Activated T-helper 1 cell treated with Interleukin-2 at 50 U/mL for 16 hours (primary cell): ENCODE measurements at regions not wholly inside any gene's neighbourhood (a gene's known extent, or its start where the extent isn't known, plus 50 kb on each side); places are given as distances from the start of the nearest gene placed in this dataset.

Source experiments
- DNase-seq: peaks from one replicate; pipeline ENCODE4 v3.0.0-alpha.2; 2020; ENCODE audit warnings: low read depth

- DNase-seq: no peak
Observed at GRCh38 chr11:112859787-112860186, 101.4 kb upstream of the NCAM1 start.

- no peak for DNase-seq
Observed at GRCh38 chr11:112861356-112861755, 99.9 kb upstream of the NCAM1 start.

GRCh38 chr11:112863305-112863704 is 97.9 kb upstream of the NCAM1 start:
- no peak for DNase-seq

- DNase-seq: no peak
Observed at GRCh38 chr11:112864672-112865071, 96.5 kb upstream of the NCAM1 start.

DNA sequence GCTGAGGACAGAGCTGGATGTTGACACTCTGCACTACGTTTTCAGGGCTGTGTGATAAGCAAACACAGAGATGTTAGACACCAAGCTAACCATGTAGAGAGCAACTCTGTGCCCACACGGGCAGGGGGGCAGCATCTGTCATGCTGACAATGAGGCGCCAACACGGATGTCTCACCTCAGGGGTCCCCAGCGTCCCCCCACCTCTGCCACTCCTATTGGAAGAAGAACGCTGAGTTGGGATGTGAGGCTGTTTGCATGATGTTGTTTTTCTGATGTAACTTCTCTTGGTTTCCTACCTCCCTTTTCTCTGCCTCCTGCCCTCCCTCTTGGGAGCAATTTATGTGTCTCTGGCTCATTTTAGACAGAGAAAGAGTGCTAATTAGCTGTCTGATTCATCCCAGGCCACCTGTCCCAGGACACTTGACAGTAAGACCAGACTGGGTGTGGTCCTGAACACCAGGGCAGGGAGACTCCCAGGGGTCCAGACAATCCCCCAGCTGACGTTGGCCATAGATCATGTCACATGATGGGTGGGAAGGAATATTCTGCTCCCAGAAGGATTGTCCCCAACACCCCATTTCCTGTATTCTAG is 89.2 kb upstream of the NCAM1 start:
- no peak for DNase-seq

- DNase-seq: no peak
Observed at GRCh38 chr11:112874980-112875379, 86.2 kb upstream of the NCAM1 start.

DNA sequence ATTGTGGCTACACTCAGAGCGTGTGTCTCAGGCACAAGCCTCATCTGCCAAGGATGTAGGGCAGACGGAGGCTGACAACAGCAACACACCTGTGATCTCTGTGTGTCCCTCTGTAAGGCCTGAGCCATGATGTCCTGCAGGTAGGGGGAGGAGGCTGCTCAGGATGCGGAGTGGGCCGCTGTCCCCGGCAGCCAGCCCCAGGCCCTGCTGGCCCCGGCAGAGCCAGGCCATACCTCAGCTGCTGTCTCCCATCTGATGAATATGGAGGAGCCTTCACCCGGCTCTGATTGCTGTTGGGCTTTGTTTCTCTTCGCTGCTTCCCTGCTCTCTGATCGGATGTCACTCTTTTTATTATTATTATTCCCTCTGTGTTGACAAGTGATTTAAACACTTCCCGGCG is 83.6 kb upstream of the NCAM1 start:
- DNase-seq: no peak

DNA sequence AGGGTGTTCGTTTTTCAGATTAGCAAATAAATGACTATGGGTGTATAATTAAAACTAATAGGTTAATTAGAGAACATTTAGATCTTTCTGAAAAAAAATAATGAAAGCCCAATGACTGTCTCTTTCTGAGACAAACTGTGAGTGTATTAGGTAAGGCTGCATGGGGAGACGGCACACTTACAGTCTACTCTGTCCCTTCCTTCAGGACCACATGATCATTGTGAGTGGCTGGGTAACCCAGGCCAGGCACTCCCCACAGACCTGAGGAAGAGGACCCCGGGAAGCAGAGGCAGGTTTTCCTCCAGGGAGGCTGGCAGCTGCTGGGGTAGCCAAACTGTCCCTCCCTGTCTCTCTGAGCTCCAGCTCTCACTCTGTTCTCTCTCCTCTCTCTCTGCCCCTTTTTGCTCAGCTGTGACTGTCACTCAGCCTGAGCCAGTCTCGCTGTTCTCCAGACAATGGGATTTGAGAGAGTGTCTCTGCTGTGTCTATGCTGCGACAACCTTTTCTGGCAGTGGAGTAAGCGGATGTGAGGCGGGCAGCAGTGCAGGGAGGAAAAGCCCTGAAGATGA is 83.1 kb upstream of the NCAM1 start:
- no peak for DNase-seq

GRCh38 chr11:112880495-112880894 is 80.7 kb upstream of the NCAM1 start:
- no peak for DNase-seq

DNA sequence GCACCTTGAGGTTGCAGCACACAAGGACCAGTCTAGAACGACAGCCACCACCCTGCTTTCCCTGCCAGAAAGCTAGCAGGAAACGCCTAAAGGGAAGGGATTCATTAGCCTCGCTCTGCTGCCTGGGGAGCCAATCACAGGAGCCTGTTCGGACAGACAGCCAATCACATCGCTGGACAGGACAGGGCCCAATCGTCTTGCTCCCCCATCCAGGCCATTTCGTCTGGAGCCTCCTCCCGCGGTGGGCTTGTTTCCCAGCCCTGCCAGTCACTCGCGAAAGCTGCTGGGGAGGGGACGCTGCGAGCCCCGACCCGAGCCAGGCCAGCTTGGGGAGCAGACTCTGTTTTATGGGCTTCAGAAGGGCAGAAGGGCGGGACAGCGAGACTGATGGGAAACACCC is 79.8 kb upstream of the NCAM1 start:
- DNase-seq: no peak

- DNase-seq: no peak
Observed at GRCh38 chr11:112882494-112883381, 78.5 kb upstream of the NCAM1 start.

DNA sequence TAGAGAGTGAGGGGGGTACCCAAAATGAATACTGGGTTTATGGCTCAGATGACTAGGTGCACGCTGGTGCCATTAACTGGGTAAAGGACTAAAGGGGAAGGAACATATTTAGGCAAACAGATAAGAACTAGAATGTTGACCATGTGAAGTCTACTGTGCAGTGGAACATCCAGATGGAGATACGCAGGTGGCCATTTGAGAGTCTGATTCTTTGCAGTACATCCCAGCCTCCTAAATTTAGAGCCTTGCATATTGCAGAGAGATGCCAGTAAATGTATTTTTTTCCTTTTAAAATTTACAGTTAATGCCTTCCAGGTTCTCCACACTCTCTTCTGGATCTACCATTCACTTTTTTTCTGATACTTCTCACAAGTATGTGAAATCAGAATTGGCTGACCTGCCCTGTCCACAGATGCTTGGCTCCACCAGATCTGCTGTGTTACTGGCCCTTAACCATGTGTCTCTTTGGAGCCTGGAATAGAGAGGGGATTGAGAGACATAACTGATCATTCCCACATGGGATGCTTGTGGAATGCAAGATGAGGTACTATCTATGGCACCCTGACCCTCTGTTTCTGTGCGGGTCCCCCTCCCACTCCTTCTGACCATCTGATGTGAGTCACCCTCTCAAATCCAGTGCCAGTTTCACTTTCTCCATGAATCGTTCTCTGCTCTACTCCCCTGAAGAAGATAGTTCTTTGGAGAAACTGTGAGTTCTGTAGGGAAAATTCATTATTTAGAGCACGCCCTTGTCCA is 77.0 kb upstream of the NCAM1 start:
- DNase-seq: no peak

DNA sequence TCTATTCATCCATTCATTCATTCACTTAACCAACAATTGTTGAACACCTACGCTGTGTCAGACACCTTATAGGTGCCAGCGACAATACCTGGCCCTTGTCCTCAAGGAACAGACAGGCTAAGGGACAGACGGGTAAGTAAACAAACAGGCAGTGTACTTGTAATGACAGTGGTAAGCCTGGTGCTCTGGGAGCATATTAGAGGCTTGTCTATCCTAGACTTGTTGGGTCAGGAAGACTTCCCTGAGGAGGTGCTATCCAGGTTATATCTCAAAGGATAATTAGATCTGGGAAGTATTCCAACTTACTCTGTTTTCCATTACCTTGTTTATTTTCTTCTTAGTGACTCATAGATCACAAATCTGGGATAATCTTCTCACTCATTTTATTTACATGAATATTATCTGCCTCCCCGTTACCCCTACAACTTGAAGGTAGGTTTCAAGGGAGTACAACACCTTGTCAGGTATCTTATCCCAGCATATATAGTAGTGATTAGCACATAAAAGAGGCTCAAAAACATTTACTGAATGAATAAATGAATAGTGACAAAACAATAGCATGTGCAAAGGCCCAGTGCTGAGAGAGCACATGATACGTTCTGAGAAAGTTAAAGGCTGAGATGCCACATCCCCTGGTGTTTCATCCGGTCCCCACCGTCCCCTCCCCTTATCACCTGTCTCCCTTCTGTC is 75.3 kb upstream of the NCAM1 start:
- DNase-seq: no peak

DNA sequence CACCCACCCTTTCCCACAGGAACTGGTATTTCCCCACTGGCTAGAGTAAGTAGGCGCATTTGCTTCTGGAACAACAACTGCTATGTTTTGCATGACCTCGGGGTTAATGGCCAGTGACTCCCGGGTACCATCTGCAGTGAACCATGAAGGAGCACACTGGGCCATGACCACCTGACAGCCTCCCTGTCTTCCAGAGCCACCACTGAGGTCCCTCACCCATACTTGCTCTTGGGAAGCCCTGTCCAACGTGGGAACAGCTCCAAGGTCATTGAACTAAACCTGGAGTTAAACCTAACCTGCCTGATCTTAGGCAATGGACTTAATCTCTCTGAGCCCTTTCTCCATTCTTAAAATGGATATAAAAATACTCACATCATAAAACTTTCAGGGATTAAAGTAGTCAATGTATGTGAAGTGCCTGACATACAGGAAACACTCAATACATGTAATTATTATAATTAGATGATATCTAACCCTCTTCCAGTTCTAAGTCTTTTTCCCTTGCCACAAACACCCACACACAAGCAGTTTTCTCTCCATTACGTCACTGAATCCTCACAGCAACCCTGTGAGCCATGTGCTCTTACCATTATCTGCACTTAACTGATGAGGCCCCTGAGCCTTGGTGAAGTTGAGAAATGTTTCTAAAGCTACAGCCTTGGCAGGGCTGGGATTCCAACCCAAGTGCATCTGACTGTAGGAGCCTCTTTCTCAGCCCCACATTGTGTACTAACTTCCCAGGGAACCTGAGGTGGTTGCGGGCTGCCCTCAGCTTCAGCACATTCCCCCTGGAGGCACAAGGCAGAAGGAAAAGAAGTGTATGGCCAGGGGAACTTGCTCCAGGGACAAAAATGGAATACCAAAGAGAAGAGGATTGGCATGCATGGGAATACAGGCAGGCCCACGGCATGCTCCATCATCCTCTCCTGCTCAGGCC is 74.5 kb upstream of the NCAM1 start:
- DNase-seq: no peak

- DNase-seq: no peak
Observed at GRCh38 chr11:112889446-112889845, 71.8 kb upstream of the NCAM1 start.

- DNase-seq: no peak
Observed at GRCh38 chr11:112899235-112900006, 61.8 kb upstream of the NCAM1 start.

- DNase-seq: no peak
Observed at GRCh38 chr11:112901924-112902323, 59.3 kb upstream of the NCAM1 start.

GRCh38 chr11:112902361-112903011 is 58.7 kb upstream of the NCAM1 start:
- no peak for DNase-seq

DNA sequence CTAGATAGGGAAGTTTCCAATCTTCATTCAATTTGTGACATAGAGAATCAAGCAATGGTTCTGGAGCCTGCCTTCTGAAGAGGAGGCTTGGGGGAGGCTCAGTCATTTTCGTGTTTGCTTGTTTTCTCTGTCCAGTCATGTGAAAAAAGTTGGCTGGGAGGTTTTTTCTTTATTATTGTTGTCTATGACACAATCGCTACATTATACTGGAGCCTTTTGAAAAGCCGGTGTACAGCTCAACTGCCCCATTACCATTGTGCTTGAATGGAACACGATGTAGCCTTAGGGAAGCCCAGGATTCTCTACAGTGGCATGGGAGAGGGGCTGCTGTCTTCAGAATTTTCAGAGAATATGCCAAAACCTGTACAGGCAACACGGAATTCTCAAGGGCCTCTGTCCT is 57.9 kb upstream of the NCAM1 start:
- DNase-seq: no peak

- no peak for DNase-seq
Observed at GRCh38 chr11:112911124-112911523, 50.1 kb upstream of the NCAM1 start.
